ENCODE measurements at regions not wholly inside any gene's neighbourhood (a gene's known extent, or its start where the extent isn't known, plus 50 kb on each side); places are given as distances from the start of the nearest gene placed in this dataset.

- no peak for TF ChIP-seq CTCF (IDR thresholded peaks at IDR 0.05)
- no peaks in the 10 kb centered on the region for H3K4me1 ChIP-seq
- no peaks in the 10 kb centered on the region for H3K36me3 ChIP-seq (ENCODE audit: insufficient read depth in 1 of 2, low read depth in 1 of 2)
- DNase-seq (peak in 1 of 2 donors; percentile 62), ATAC-seq (peak in 3 of 4 donors; percentile 13 to 39 (median 35))
- 34 to 53% (median 39%) methylated on average over 19 to 20 of the region's 20 CpGs for WGBS, 3 donors
- intact Hi-C loops (cut with DNase I) = no loop called here
- H3K9me3 ChIP-seq = no peaks in the 10 kb centered on the region
- peaks cover 0 to 4% (median 0%) of the 10 kb centered on the region in 3 donors for H3K27me3 ChIP-seq (ENCODE audit: insufficient read depth in 3 of 3, low read length in 2 of 3)
- H3K27ac ChIP-seq = no peak overlapping the region
- H3K4me3 ChIP-seq = no peak overlapping the region
Measured at GRCh38 chr5:171520300-171521174, 101.1 kb downstream of the FGF18 start.

- Histone ChIP-seq H3K4me3 (no peak overlapping the region), H3K4me1 (no peaks in the 10 kb centered on the region), H3K27me3 (ENCODE audit: insufficient read depth in 3 of 3, low read length in 2 of 3) (peaks cover 0 to 4% (median 0%) of the 10 kb centered on the region in 3 donors), H3K9me3 (no peaks in the 10 kb centered on the region), H3K27ac (no peak overlapping the region), H3K36me3 (ENCODE audit: insufficient read depth in 1 of 2, low read depth in 1 of 2) (no peaks in the 10 kb centered on the region)
- DNase-seq (peak; percentile 67 to 68), ATAC-seq (peak; percentile 36 to 74 (median 65))
- intact Hi-C loops (cut with DNase I) = no loop called here
- TF ChIP-seq CTCF (IDR thresholded peaks at IDR 0.05) = no peak
- 29 to 71% (median 51%) methylated on average over 1 of the region's 1 CpG for WGBS, 3 donors
Measured at GRCh38 chr5:171521219-171521633, 101.8 kb downstream of the FGF18 start.

GRCh38 chr5:171521679-171522078, 102.2 kb downstream of the FGF18 start:
- TF ChIP-seq CTCF (IDR thresholded peaks at IDR 0.05) = no peak
- Histone ChIP-seq H3K27ac (no peak overlapping the region), H3K4me1 (no peaks in the 10 kb centered on the region), H3K27me3 (ENCODE audit: insufficient read depth in 3 of 3, low read length in 2 of 3) (peaks cover 0 to 4% (median 0%) of the 10 kb centered on the region in 3 donors), H3K4me3 (no peak overlapping the region), H3K36me3 (ENCODE audit: insufficient read depth in 1 of 2, low read depth in 1 of 2) (no peaks in the 10 kb centered on the region), H3K9me3 (no peaks in the 10 kb centered on the region)
- intact Hi-C loops (cut with DNase I) = no loop called here
- DNase-seq = no peak
- peak in 1 of 4 donors; percentile 8 for ATAC-seq
- 77 to 85% (median 82%) methylated on average over 3 of the region's 3 CpGs for WGBS, 3 donors

GRCh38 chr5:171523781-171524180, 104.3 kb downstream of the FGF18 start:
- WGBS, 3 donors = 67 to 70% (median 68%) methylated on average over 6 of the region's 6 CpGs
- no peak overlapping the region for H3K4me3 ChIP-seq
- no peaks in the 10 kb centered on the region for H3K9me3 ChIP-seq
- no peak for DNase-seq
- no peaks in the 10 kb centered on the region for H3K4me1 ChIP-seq
- no peak overlapping the region for H3K27ac ChIP-seq
- no peak for TF ChIP-seq CTCF (IDR thresholded peaks at IDR 0.05)
- ATAC-seq = no peak
- intact Hi-C loops (cut with DNase I) = no loop called here
- H3K27me3 ChIP-seq (ENCODE audit: insufficient read depth in 3 of 3, low read length in 2 of 3) = peaks cover 0 to 4% (median 0%) of the 10 kb centered on the region in 3 donors
- no peaks in the 10 kb centered on the region for H3K36me3 ChIP-seq (ENCODE audit: insufficient read depth in 1 of 2, low read depth in 1 of 2)
